IMR-90 (cell line): ENCODE measurements at regions not wholly inside any gene's neighbourhood (a gene's known extent, or its start where the extent isn't known, plus 50 kb on each side); places are given as distances from the start of the nearest gene placed in this dataset.

ENCODE experiments used
- ATAC-seq: fragments of 200-7000 bp; cut with Tn5 transposase; 2 replicates; pipeline ENCODE4 v1.9.1; 2020; ENCODE audit warnings: low read depth, mild to moderate bottlenecking, moderate library complexity
- BruUV-seq: library from RNA; stranded (reverse); fragments of 400-500 nt; replicated peaks from 2 replicates; lab custom pipeline; 2021; lab: Mats Ljungman, UMichigan
- CTCF ChIA-PET: fragments of 300-600 bp; formaldehyde crosslinking; extraction: SDS; loops from one replicate; lab custom pipeline; 2021; ENCODE audit warnings: antibody characterized with exemption; lab: Yijun Ruan, JAX
- POLR2A ChIA-PET: fragments of 300-600 bp; sonication (Branson Sonifier 250); formaldehyde crosslinking; loops from one replicate; lab custom pipeline; 2022; ENCODE audit warnings: antibody characterized with exemption; ENCODE audit not compliant: unreplicated experiment; lab: Charles Lee
- DNase-seq: peaks from one replicate; pipeline ENCODE4 v3.0.0; 2013
- H2AFZ ChIP-seq: replicated peaks from 2 replicates; pipeline ENCODE3; 2013; ENCODE audit warnings: low read length, mild to moderate bottlenecking; ENCODE audit not compliant: poor library complexity
- H2AK5ac ChIP-seq: 2 replicates; pipeline ENCODE4 v1.6.1; 2013; ENCODE audit warnings: low read depth, low read length, inconsistent platforms
- H2AK9ac ChIP-seq: replicated peaks from 2 replicates; pipeline ENCODE3; 2013; ENCODE audit warnings: mild to moderate bottlenecking, low read depth, low read length, moderate library complexity; ENCODE audit not compliant: poor library complexity
- H2BK120ac ChIP-seq: 2 replicates; pipeline ENCODE4 v1.6.1; 2013; ENCODE audit warnings: low read depth, low read length, inconsistent platforms
- H2BK15ac ChIP-seq: 3 replicates; pipeline ENCODE4 v1.6.1; 2013; ENCODE audit warnings: low read depth, low read length, inconsistent platforms
- H2BK20ac ChIP-seq: 2 replicates; pipeline ENCODE4 v1.6.1; 2013; ENCODE audit warnings: low read depth, mild to moderate bottlenecking, inconsistent platforms, low read length, moderate library complexity
- H2BK5ac ChIP-seq: 2 replicates; pipeline ENCODE4 v1.6.1; 2013; ENCODE audit warnings: mild to moderate bottlenecking, low read depth, low read length, inconsistent platforms; ENCODE audit not compliant: poor library complexity, severe bottlenecking
- H3K14ac ChIP-seq: replicated peaks from 2 replicates; pipeline ENCODE4 v1.6.1; 2013; ENCODE audit warnings: low read depth, low read length, inconsistent platforms
- H3K18ac ChIP-seq: 2 replicates; pipeline ENCODE4 v1.6.1; 2013; ENCODE audit warnings: low read depth, low read length, control low read depth
- H3K23ac ChIP-seq: 2 replicates; pipeline ENCODE4 v1.6.1; 2013; ENCODE audit warnings: low read depth, low read length, inconsistent platforms
- H3K27ac ChIP-seq: 2 replicates; pipeline ENCODE4 v1.5.1; 2013; ENCODE audit warnings: mild to moderate bottlenecking, control low read depth, low read length; ENCODE audit not compliant: insufficient read depth
- H3K27me3 ChIP-seq: 2 replicates; pipeline ENCODE4 v1.6.1; 2013; ENCODE audit warnings: low read length; ENCODE audit not compliant: control insufficient read depth, insufficient read depth
- H3K36me3 ChIP-seq: 2 replicates; pipeline ENCODE4 v1.6.1; 2013; ENCODE audit warnings: low read length, mixed read lengths; ENCODE audit not compliant: control insufficient read depth, insufficient read depth
- H3K4ac ChIP-seq: 2 replicates; pipeline ENCODE4 v1.6.1; 2013; ENCODE audit warnings: low read depth, low read length, inconsistent platforms
- H3K4me1 ChIP-seq: 2 replicates; pipeline ENCODE4 v1.6.1; 2013; ENCODE audit warnings: low read length, mixed read lengths; ENCODE audit not compliant: control insufficient read depth, insufficient read depth
- H3K4me2 ChIP-seq: 2 replicates; pipeline ENCODE4 v1.6.1; 2013; ENCODE audit warnings: low read depth, mild to moderate bottlenecking, control low read depth, low read length, moderate library complexity
- H3K4me3 ChIP-seq: 2 replicates; pipeline ENCODE4 v1.5.1; 2013; ENCODE audit warnings: low read depth, mild to moderate bottlenecking, control low read depth, low read length, moderate library complexity; ENCODE audit not compliant: insufficient read depth
- H3K56ac ChIP-seq: 2 replicates; pipeline ENCODE4 v1.6.1; 2013; ENCODE audit warnings: low read length, inconsistent platforms; ENCODE audit not compliant: insufficient read depth; ENCODE audit errors: extremely low read depth
- H3K79me1 ChIP-seq, 2 experiments: 2 replicates each; pipeline ENCODE4 v1.6.1; 2013; ENCODE audit warnings: low read length in 2 of 2, inconsistent platforms in 1 of 2, low read depth in 1 of 2
- H3K9ac ChIP-seq: 2 replicates; pipeline ENCODE4 v1.6.1; 2013; ENCODE audit warnings: low read depth, low read length, control low read depth
- H3K9me1 ChIP-seq: 2 replicates; pipeline ENCODE4 v1.6.1; 2013; ENCODE audit warnings: low read length, inconsistent platforms; ENCODE audit not compliant: insufficient read depth
- H3K9me3 ChIP-seq: 2 replicates; pipeline ENCODE4 v1.6.1; 2013; ENCODE audit warnings: low read length; ENCODE audit not compliant: control insufficient read depth, insufficient read depth
- H4K20me1 ChIP-seq: 2 replicates; pipeline ENCODE4 v1.6.1; 2013; ENCODE audit warnings: low read length, inconsistent platforms; ENCODE audit not compliant: insufficient read depth
- H4K5ac ChIP-seq: 2 replicates; pipeline ENCODE4 v1.6.1; 2013; ENCODE audit warnings: mild to moderate bottlenecking, low read depth, low read length, control low read depth
- H4K8ac ChIP-seq, 2 experiments: 2 replicates each; pipeline ENCODE4 v1.6.1; 2013; ENCODE audit warnings: low read depth in 2 of 2, low read length in 2 of 2, control low read depth in 1 of 2, inconsistent platforms in 1 of 2
- H4K91ac ChIP-seq: 2 replicates; pipeline ENCODE4 v1.6.1; 2013; ENCODE audit warnings: low read depth, low read length, inconsistent platforms; ENCODE audit not compliant: insufficient read depth
- CEBPB ChIP-seq: IDR thresholded peaks from 2 replicates; pipeline ENCODE4 v1.6.1; 2012; ENCODE audit warnings: low read depth, low read length, improper control_type of control experiment
- ELK1 ChIP-seq: fragments of 150-350 bp; IDR thresholded peaks from 2 replicates; pipeline ENCODE4 v1.6.1; 2016; ENCODE audit warnings: low read depth, mild to moderate bottlenecking, low read length, moderate library complexity, borderline replicate concordance
- FOS ChIP-seq: fragments of 150-350 bp; IDR thresholded peaks from 2 replicates; pipeline ENCODE4 v1.6.1; 2016; ENCODE audit warnings: low read depth, low read length
- MAFK ChIP-seq: IDR thresholded peaks from 2 replicates; pipeline ENCODE4 v1.6.1; 2012; ENCODE audit warnings: low read depth, low read length, improper control_type of control experiment
- MAZ ChIP-seq: IDR thresholded peaks from 2 replicates; pipeline ENCODE4 v1.6.1; 2012; ENCODE audit warnings: low read depth, mild to moderate bottlenecking, low read length, improper control_type of control experiment, moderate library complexity, borderline replicate concordance
- POLR2A ChIP-seq: IDR thresholded peaks from 2 replicates; pipeline ENCODE4 v1.6.1; 2012; ENCODE audit warnings: mild to moderate bottlenecking, low read depth, low read length
- RAD21 ChIP-seq: IDR thresholded peaks from 2 replicates; pipeline ENCODE4 v1.6.1; 2012; ENCODE audit warnings: low read length, improper control_type of control experiment
- RCOR1 ChIP-seq: IDR thresholded peaks from 2 replicates; pipeline ENCODE4 v1.6.1; 2012; ENCODE audit warnings: mild to moderate bottlenecking, low read length, improper control_type of control experiment; ENCODE audit not compliant: insufficient replicate concordance
- RFX5 ChIP-seq: IDR thresholded peaks from 2 replicates; pipeline ENCODE4 v1.8.0; 2012; ENCODE audit warnings: low read depth, mild to moderate bottlenecking, low read length, moderate library complexity
- WGBS, 2 experiments: methylation state at CpG; one replicate each; pipeline versions ENCODE4 v1.1.5 to v1.1.7; 2013; ENCODE audit warnings: missing lambda C conversion rate in 2 of 2; ENCODE audit not compliant: insufficient read length in 1 of 2; ENCODE audit errors: extremely low coverage in 2 of 2; 5-methylcytosine and 5-hydroxymethylcytosine counted together
- dilution Hi-C: fragments of 300-500 bp; cut with HindIII; formaldehyde crosslinking; loops from one replicate; pipeline ENCODE4 v1.14.3; 2018; ENCODE audit warnings: low sequenced_read_pairs; ENCODE audit not compliant: unreplicated experiment
- in situ Hi-C: fragments of 300-500 bp; cut with MboI; formaldehyde crosslinking; loops from 3 replicates; pipeline ENCODE4 v1.14.3; 2019; ENCODE audit warnings: low sequenced_read_pairs, inconsistent platforms, mixed read lengths
- intact Hi-C: fragments of 100-400 bp; cut with micrococcal nuclease; formaldehyde crosslinking; loops from 2 replicates; pipeline ENCODE4 v1.10.0; 2022

DNA sequence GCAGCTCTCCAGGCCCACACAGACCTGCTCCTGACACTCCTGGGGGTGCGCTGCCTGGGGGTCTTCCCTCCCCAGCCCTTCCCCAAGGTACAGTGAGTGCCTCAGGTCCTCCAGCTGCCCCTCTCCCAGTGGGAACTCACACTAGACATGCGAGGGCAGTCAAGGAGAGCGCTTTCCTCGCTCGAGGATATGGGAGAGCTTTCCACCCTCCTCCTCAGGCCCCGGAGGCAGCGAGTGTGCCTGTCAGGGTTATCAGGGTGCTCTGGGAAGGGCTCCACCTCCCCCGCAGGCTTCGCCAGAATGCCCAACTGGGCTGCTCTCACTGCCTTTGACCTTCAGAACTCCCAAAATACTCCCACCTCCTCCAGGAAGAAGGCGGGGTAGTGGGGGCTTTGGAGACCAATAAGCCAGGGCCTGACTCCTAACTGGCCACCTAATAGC, 85.7 kb upstream of the LAPTM4A start:
- in situ Hi-C loops: no loop called here
- H2AFZ ChIP-seq: peak overlapping the region; percentile 35
- no peak overlapping the region for H3K27ac ChIP-seq
- H2BK120ac ChIP-seq: no peak overlapping the region
- intact Hi-C loops: no loop called here
- H2BK20ac ChIP-seq: no peak overlapping the region
- DNase-seq (no peak), ATAC-seq (no peak)
- H3K56ac ChIP-seq: no peak overlapping the region
- no peak overlapping the region for H2BK5ac ChIP-seq
- no peaks in the 10 kb centered on the region; the same call in 1 of the 2 replicates for H4K20me1 ChIP-seq
- no peak overlapping the region for H3K23ac ChIP-seq
- H3K4me1 ChIP-seq: peaks cover 9% of the 10 kb centered on the region
- no peak overlapping the region for H2AK9ac ChIP-seq
- H4K91ac ChIP-seq: no peak overlapping the region
- no peaks in the 10 kb centered on the region for H3K36me3 ChIP-seq
- no peak overlapping the region for H2BK15ac ChIP-seq
- no peak overlapping the region for H3K4ac ChIP-seq
- ChIA-PET POLR2A (no interaction called here), CTCF (no interaction called here)
- no peak overlapping the region for H3K4me2 ChIP-seq
- H3K9me3 ChIP-seq: no peaks in the 10 kb centered on the region
- H4K8ac ChIP-seq: no peak overlapping the region
- no peak overlapping the region for H3K9ac ChIP-seq
- no peak overlapping the region for H2AK5ac ChIP-seq
- peaks cover 16% of the 10 kb centered on the region for H3K9me1 ChIP-seq
- H3K4me3 ChIP-seq: no peak overlapping the region
- dilution Hi-C loops: no loop called here
- no peak overlapping the region for H3K18ac ChIP-seq
- 80% methylated on average over 3 of the region's 10 CpGs; no CpG with 5 or more reads in 1 of the 2 experiments for WGBS, 2 experiments
- TF ChIP-seq CEBPB: no peak
- no peak for TF ChIP-seq MAZ
- TF ChIP-seq FOS: no peak
- no peak for TF ChIP-seq RCOR1
- no peak for TF ChIP-seq MAFK
- no peak for TF ChIP-seq RFX5
- no peak for TF ChIP-seq RAD21
- no peak for TF ChIP-seq POLR2A
- no peak for TF ChIP-seq ELK1
- no TSS peak for BruUV-seq
- no peaks in the 10 kb centered on the region for H3K79me1 ChIP-seq
- H3K14ac ChIP-seq: no peak overlapping the region
- H4K5ac ChIP-seq: no peak overlapping the region
- peaks cover 13% of the 10 kb centered on the region for H3K27me3 ChIP-seq
